T-cell (primary cell): ENCODE measurements at regions not wholly inside any gene's neighbourhood (a gene's known extent, or its start where the extent isn't known, plus 50 kb on each side); places are given as distances from the start of the nearest gene placed in this dataset.

Source experiments
- ATAC-seq, 4 experiments: fragments of 200-7000 bp in 3 of 4; fragments of 150-1000 bp in 1 of 4; cut with Tn5 transposase; replicated peaks in 1 of 4; 1 replicate in 3 of 4; 2 replicates in 1 of 4; pipeline ENCODE4 v1.10.0; 2021; ENCODE audit warnings: moderate library complexity in 3 of 4, mild to moderate bottlenecking in 2 of 4, moderate number of reproducible peaks in 1 of 4
- CTCF ChIA-PET, 2 donors: fragments of 300-600 bp; sonication (Branson Sonifier 250); formaldehyde crosslinking; loops; one replicate each; lab custom pipeline; 2022; ENCODE audit warnings: antibody characterized with exemption in 2 of 2; lab: Charles Lee
- POLR2A ChIA-PET, 2 donors: fragments of 300-600 bp; sonication (Branson Sonifier 250); formaldehyde crosslinking; loops; one replicate each; lab custom pipeline; 2022; ENCODE audit warnings: antibody characterized with exemption in 2 of 2; lab: Charles Lee
- DNase-seq, 35 experiments: peaks; one replicate each; pipeline versions ENCODE4 v3.0.0 to v3.0.0-alpha.2; 2013 to 2023
- H3K27ac ChIP-seq: one replicate; pipeline ENCODE4 v1.5.1; 2013; ENCODE audit warnings: low read length
- H3K27me3 ChIP-seq, 2 experiments: replicated peaks in 1 of 2; 1 replicate in 1 of 2; 2 replicates in 1 of 2; pipeline versions ENCODE4 v1.6.1 to v1.7.0; 2013; ENCODE audit warnings: low read length in 1 of 2, mixed read lengths in 1 of 2; ENCODE audit not compliant: control insufficient read depth in 2 of 2, insufficient read depth in 2 of 2; ENCODE audit errors: extremely low read depth in 1 of 2
- H3K36me3 ChIP-seq, 2 donors: 1 replicate in 1 of 2; 2 replicates in 1 of 2; pipeline versions ENCODE4 v1.6.1 to v1.7.0; 2013; ENCODE audit warnings: low read length in 1 of 2; ENCODE audit not compliant: control insufficient read depth in 2 of 2, insufficient read depth in 1 of 2; ENCODE audit errors: extremely low read depth in 1 of 2
- H3K4me1 ChIP-seq, 2 experiments: 1 replicate in 1 of 2; 2 replicates in 1 of 2; pipeline versions ENCODE4 v1.6.1 to v1.7.0; 2013; ENCODE audit warnings: low read length in 2 of 2, mixed read lengths in 1 of 2; ENCODE audit not compliant: insufficient read depth in 2 of 2, control insufficient read depth in 1 of 2; ENCODE audit errors: extremely low read depth in 1 of 2
- H3K4me3 ChIP-seq, 2 donors: 1 replicate in 1 of 2; 2 replicates in 1 of 2; pipeline versions ENCODE4 v1.5.1 to v1.7.0; 2013; ENCODE audit warnings: mild to moderate bottlenecking in 2 of 2, low read length in 1 of 2, moderate library complexity in 1 of 2; ENCODE audit not compliant: control insufficient read depth in 1 of 2; ENCODE audit errors: extremely low read depth in 1 of 2
- H3K9me3 ChIP-seq: 2 replicates; pipeline ENCODE4 v1.7.0; 2013
- H3K27ac Mint-ChIP-seq, 2 donors: one replicate each; pipeline ENCODE4 v1.8.0; 2020 to 2021; ENCODE audit warnings: mild to moderate bottlenecking in 2 of 2, mixed read lengths in 2 of 2
- H3K27me3 Mint-ChIP-seq, 2 donors: one replicate each; pipeline ENCODE4 v1.8.0; 2021 to 2022; ENCODE audit warnings: mixed read lengths in 2 of 2
- H3K36me3 Mint-ChIP-seq: one replicate; pipeline ENCODE4 v1.8.0; 2021; ENCODE audit warnings: mixed read lengths
- H3K4me1 Mint-ChIP-seq, 3 donors: one replicate each; pipeline ENCODE4 v1.8.0; 2020 to 2022; ENCODE audit warnings: mixed read lengths in 3 of 3, mild to moderate bottlenecking in 1 of 3
- H3K4me3 Mint-ChIP-seq, 3 donors: one replicate each; pipeline ENCODE4 v1.8.0; 2020 to 2022; ENCODE audit warnings: mild to moderate bottlenecking in 3 of 3, mixed read lengths in 3 of 3, moderate library complexity in 3 of 3
- H3K9me3 Mint-ChIP-seq, 3 donors: one replicate each; pipeline ENCODE4 v1.8.0; 2020 to 2022; ENCODE audit warnings: mixed read lengths in 3 of 3
- WGBS: methylation state at CpG from one replicate; pipeline ENCODE4 v1.1.5; 2013; ENCODE audit warnings: missing lambda C conversion rate; ENCODE audit not compliant: insufficient coverage; 5-methylcytosine and 5-hydroxymethylcytosine counted together

- Mint-ChIP-seq H3K4me1 (no peaks in the 10 kb centered on the region), H3K36me3 (no peaks in the 10 kb centered on the region), H3K9me3 (no peaks in the 10 kb centered on the region), H3K27ac (no peak overlapping the region), H3K27me3 (peaks cover 29 to 36% of the 10 kb centered on the region in 2 donors), H3K4me3 (no peak overlapping the region)
- ChIA-PET POLR2A (no interaction called here), CTCF (no interaction called here)
- WGBS: 66% methylated on average over 14 of the region's 20 CpGs
- DNase-seq (no peak), ATAC-seq (no peak)
- Histone ChIP-seq H3K9me3 (no peaks in the 10 kb centered on the region), H3K27ac (no peak overlapping the region), H3K4me3 (no peak overlapping the region), H3K36me3 (no peaks in the 10 kb centered on the region), H3K27me3 (peaks cover 0 to 61% of the 10 kb centered on the region in 2 experiments), H3K4me1 (no peaks in the 10 kb centered on the region)
These were observed 108.2 kb upstream of the ADRA2C start for GRCh38 chr4:3657902-3658529.

GRCh38 chr4:3656416-3657356, 109.5 kb upstream of the ADRA2C start:
- CTCF ChIA-PET: no interaction called here
- peaks cover 0 to 59% of the 10 kb centered on the region in 2 experiments for H3K27me3 ChIP-seq
- WGBS: 73% methylated on average over 16 of the region's 24 CpGs
- Mint-ChIP-seq H3K27me3 (peaks cover 31 to 33% of the 10 kb centered on the region in 2 donors), H3K36me3 (no peaks in the 10 kb centered on the region), H3K4me1 (no peaks in the 10 kb centered on the region), H3K4me3 (no peak overlapping the region), H3K9me3 (no peaks in the 10 kb centered on the region), H3K27ac (no peak overlapping the region)
- no peak for DNase-seq
- H3K9me3 ChIP-seq: no peaks in the 10 kb centered on the region
- POLR2A ChIA-PET: no interaction called here
- no peak overlapping the region for H3K27ac ChIP-seq
- H3K4me1 ChIP-seq: no peaks in the 10 kb centered on the region
- no peaks in the 10 kb centered on the region for H3K36me3 ChIP-seq
- no peak for ATAC-seq
- no peak overlapping the region for H3K4me3 ChIP-seq

- H3K27ac Mint-ChIP-seq: no peak overlapping the region
- POLR2A ChIA-PET: no interaction called here
These were observed 110.2 kb upstream of the ADRA2C start for GRCh38 chr4:3655963-3656362.

GRCh38 chr4:3655485-3655884, 110.7 kb upstream of the ADRA2C start:
- Histone ChIP-seq H3K4me3 (no peak overlapping the region), H3K27me3 (peaks cover 0 to 64% of the 10 kb centered on the region in 2 experiments), H3K27ac (no peak overlapping the region), H3K36me3 (no peaks in the 10 kb centered on the region), H3K9me3 (no peaks in the 10 kb centered on the region), H3K4me1 (no peaks in the 10 kb centered on the region)
- CTCF ChIA-PET: no interaction called here
- H3K4me1 Mint-ChIP-seq: no peaks in the 10 kb centered on the region
- no peak for DNase-seq
- ATAC-seq: no peak
- H3K4me3 Mint-ChIP-seq: no peak overlapping the region
- no peaks in the 10 kb centered on the region for H3K9me3 Mint-ChIP-seq
- H3K27me3 Mint-ChIP-seq: peaks cover 29 to 35% of the 10 kb centered on the region in 2 donors
- no peak overlapping the region for H3K27ac Mint-ChIP-seq
- H3K36me3 Mint-ChIP-seq: no peaks in the 10 kb centered on the region
- POLR2A ChIA-PET: no interaction called here
- WGBS: 61% methylated on average over 6 of the region's 9 CpGs

More at GRCh38 chr4:3655963-3656362, 110.2 kb upstream of the ADRA2C start:
- Mint-ChIP-seq H3K36me3 (no peaks in the 10 kb centered on the region), H3K4me1 (no peaks in the 10 kb centered on the region), H3K27me3 (peaks cover 31 to 33% of the 10 kb centered on the region in 2 donors), H3K9me3 (no peaks in the 10 kb centered on the region), H3K4me3 (no peak overlapping the region)
- Histone ChIP-seq H3K27ac (no peak overlapping the region), H3K4me3 (no peak overlapping the region), H3K9me3 (no peaks in the 10 kb centered on the region), H3K4me1 (no peaks in the 10 kb centered on the region), H3K27me3 (peaks cover 0 to 63% of the 10 kb centered on the region in 2 experiments), H3K36me3 (no peaks in the 10 kb centered on the region)
- DNase-seq (no peak), ATAC-seq (no peak)
- WGBS: 51% methylated on average over 8 of the region's 8 CpGs
- CTCF ChIA-PET: no interaction called here

- ATAC-seq: no peak
These were observed 112.0 kb upstream of the ADRA2C start for GRCh38 chr4:3654036-3654807.

GRCh38 chr4:3652586-3652985, 113.6 kb upstream of the ADRA2C start:
- H3K4me3 ChIP-seq: no peak overlapping the region
- ATAC-seq (no peak), DNase-seq (no peak)
- Mint-ChIP-seq H3K4me3 (no peak overlapping the region), H3K36me3 (no peaks in the 10 kb centered on the region), H3K27me3 (peaks cover 21 to 23% of the 10 kb centered on the region in 2 donors), H3K27ac (no peak overlapping the region), H3K4me1 (no peaks in the 10 kb centered on the region), H3K9me3 (no peaks in the 10 kb centered on the region)
- H3K4me1 ChIP-seq: no peaks in the 10 kb centered on the region
- ChIA-PET POLR2A (no interaction called here), CTCF (no interaction called here)
- H3K27me3 ChIP-seq: peaks cover 0 to 51% of the 10 kb centered on the region in 2 experiments
- 90% methylated on average over 14 of the region's 14 CpGs for WGBS
- no peaks in the 10 kb centered on the region for H3K9me3 ChIP-seq
- no peak overlapping the region for H3K27ac ChIP-seq
- no peaks in the 10 kb centered on the region for H3K36me3 ChIP-seq

More at GRCh38 chr4:3654036-3654807, 112.0 kb upstream of the ADRA2C start:
- DNase-seq: no peak
- H3K36me3 ChIP-seq: no peaks in the 10 kb centered on the region
- WGBS: 84% methylated on average over 29 of the region's 30 CpGs
- Mint-ChIP-seq H3K27ac (no peak overlapping the region), H3K4me3 (no peak overlapping the region), H3K4me1 (no peaks in the 10 kb centered on the region), H3K36me3 (no peaks in the 10 kb centered on the region), H3K27me3 (peaks cover 27 to 31% of the 10 kb centered on the region in 2 donors), H3K9me3 (no peaks in the 10 kb centered on the region)
- peaks cover 0 to 60% of the 10 kb centered on the region in 2 experiments for H3K27me3 ChIP-seq
- H3K4me3 ChIP-seq: no peak overlapping the region
- CTCF ChIA-PET: no interaction called here
- no peaks in the 10 kb centered on the region for H3K4me1 ChIP-seq
- no peak overlapping the region for H3K27ac ChIP-seq
- no peaks in the 10 kb centered on the region for H3K9me3 ChIP-seq
- POLR2A ChIA-PET: no interaction called here
